ENCODE measurements at regions not wholly inside any gene's neighbourhood (a gene's known extent, or its start where the extent isn't known, plus 50 kb on each side); places are given as distances from the start of the nearest gene placed in this dataset.
A peak's percentile ranks its signal among the peaks of the same experiment; 100 is the strongest.

DNA sequence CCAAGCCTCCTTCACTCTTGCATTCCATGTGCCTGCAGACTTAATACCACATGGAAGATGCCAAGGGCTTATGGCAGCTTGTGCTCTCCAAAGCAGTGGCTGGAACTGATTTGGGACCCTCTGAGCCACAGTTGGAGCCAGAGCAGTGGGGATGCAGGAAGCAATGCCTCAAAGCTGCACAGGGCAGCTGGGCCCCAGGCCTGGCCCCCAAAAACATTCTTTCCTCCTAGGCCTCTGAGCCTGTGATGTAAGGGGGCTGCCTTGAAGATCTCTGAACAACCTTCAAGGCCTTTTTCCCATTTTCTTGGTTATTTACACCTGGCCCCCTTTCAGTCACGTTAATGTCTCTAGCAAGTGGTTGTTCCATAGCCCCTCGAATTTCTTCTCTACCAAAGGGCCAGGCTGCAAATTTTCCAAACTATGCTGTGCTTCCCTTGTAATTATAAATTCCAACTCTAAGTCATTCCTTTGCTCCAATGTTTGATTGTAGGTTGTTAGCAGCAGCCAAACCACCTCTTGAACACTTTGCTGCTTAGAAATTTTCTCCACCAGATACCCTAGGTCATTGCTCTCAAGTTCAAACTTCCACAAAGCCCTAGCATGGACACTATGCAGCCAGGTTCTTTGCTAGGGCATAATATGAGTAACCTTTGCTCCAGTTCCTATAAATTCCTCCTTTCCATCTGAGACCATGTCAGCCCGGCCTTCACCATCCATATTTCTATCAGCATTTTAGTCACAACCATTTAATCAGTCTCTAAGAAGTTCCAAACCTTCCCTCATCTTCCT, 245.0 kb upstream of the RBBP8 start:
- H3K4me3 ChIP-seq: no peak overlapping the region
- no peaks in the 10 kb centered on the region for H3K9me3 ChIP-seq
- H3K27me3 ChIP-seq (ENCODE audit: low read depth): no peaks in the 10 kb centered on the region
- ATAC-seq: no peak
- H3K36me3 ChIP-seq: no peaks in the 10 kb centered on the region
- intact Hi-C loops (cut with DNase I): no loop called here
- no peak for DNase-seq
- peaks cover 7% of the 10 kb centered on the region for H3K4me1 ChIP-seq
- TF ChIP-seq, protein P1, sequence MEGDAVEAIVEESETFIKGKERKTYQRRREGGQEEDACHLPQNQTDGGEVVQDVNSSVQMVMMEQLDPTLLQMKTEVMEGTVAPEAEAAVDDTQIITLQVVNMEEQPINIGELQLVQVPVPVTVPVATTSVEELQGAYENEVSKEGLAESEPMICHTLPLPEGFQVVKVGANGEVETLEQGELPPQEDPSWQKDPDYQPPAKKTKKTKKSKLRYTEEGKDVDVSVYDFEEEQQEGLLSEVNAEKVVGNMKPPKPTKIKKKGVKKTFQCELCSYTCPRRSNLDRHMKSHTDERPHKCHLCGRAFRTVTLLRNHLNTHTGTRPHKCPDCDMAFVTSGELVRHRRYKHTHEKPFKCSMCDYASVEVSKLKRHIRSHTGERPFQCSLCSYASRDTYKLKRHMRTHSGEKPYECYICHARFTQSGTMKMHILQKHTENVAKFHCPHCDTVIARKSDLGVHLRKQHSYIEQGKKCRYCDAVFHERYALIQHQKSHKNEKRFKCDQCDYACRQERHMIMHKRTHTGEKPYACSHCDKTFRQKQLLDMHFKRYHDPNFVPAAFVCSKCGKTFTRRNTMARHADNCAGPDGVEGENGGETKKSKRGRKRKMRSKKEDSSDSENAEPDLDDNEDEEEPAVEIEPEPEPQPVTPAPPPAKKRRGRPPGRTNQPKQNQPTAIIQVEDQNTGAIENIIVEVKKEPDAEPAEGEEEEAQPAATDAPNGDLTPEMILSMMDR (IDR thresholded peaks at IDR 0.05): no peak
- no peak overlapping the region for H3K27ac ChIP-seq

DNA sequence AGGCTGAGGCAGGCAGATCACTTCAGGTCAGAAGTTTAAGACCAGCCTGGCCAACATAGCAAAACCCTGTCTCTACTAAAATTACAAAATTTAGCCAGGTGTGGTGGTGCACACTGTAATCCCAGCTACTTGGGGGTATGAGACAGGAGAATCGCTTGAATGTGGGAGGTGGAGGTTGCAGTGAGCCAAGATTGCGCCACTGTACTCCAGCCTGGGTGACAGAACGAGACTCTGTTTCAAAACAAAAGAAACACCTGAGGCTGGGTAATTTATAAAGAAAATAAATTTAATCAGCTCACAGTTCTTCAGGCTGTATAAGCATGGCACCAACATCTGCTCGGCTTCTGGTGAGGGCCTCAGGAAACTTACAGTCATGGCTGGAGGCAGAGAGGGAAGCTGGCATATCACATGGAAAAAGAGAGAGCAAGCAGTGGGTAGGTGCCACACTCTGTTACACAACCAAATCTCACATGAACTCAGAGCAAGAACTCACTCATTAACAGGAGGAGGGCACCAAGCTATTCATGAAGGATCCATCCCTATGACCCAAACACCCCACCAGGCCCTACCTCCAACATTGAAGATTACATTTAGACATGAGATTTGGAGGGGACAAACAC, 244.1 kb upstream of the RBBP8 start:
- TF ChIP-seq, protein P1 (IDR thresholded peaks at IDR 0.05): no peak
- no peak for ATAC-seq
- H3K9me3 ChIP-seq: no peaks in the 10 kb centered on the region
- no peak overlapping the region for H3K4me3 ChIP-seq
- no peaks in the 10 kb centered on the region for H3K36me3 ChIP-seq
- peaks cover 6% of the 10 kb centered on the region for H3K4me1 ChIP-seq
- DNase-seq: no peak
- intact Hi-C loops (cut with DNase I): no loop called here
- H3K27me3 ChIP-seq (ENCODE audit: low read depth): no peaks in the 10 kb centered on the region
- H3K27ac ChIP-seq: no peak overlapping the region

DNA sequence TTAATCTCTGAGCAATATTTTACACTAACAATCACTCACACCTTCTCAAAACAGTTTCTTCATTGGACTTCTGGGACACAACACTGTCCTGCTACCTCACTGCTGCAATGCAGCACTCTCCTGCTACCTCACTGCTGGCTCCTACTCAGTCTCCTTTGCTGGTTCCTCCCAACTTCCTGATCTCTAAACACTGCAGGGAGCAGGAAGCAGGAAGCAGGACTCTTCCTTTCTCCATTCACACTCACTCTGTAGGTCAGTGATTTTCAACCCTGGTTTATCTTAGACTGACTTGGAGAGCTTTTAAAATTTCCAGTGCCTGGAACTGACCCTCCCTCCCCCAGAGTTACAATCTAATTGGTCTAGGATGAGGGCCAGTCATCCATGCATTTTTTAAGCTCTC, 243.4 kb upstream of the RBBP8 start:
- H3K27me3 ChIP-seq (ENCODE audit: low read depth): no peaks in the 10 kb centered on the region
- ATAC-seq (no peak), DNase-seq (no peak)
- no peaks in the 10 kb centered on the region for H3K9me3 ChIP-seq
- TF ChIP-seq, protein P1 (IDR thresholded peaks at IDR 0.05): no peak
- intact Hi-C loops (cut with DNase I): no loop called here
- peaks cover 6% of the 10 kb centered on the region for H3K4me1 ChIP-seq
- H3K4me3 ChIP-seq: no peak overlapping the region
- no peaks in the 10 kb centered on the region for H3K36me3 ChIP-seq
- no peak overlapping the region for H3K27ac ChIP-seq

DNA sequence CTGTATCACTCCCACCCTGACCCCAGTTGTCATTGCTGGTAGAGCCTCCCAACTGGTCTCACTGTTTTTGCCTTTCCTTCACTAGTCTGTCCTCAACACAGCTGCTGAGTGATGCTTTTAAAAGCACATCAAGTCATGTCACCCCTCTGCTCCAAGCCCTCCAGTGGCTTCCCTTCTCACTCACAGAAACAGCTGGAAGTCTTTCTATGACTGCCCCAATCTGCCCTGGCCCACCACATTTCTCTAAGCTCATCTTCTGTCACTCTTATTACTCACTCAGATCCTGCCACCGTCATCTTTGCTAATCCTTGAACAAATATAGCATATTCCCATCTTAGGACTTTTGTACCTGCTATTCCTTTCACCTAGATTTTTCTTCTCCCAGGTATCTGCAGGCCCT, 242.6 kb upstream of the RBBP8 start:
- Histone ChIP-seq H3K4me1 (peaks cover 6% of the 10 kb centered on the region), H3K9me3 (no peaks in the 10 kb centered on the region), H3K27ac (no peak overlapping the region), H3K36me3 (no peaks in the 10 kb centered on the region), H3K27me3 (ENCODE audit: low read depth) (no peaks in the 10 kb centered on the region), H3K4me3 (no peak overlapping the region)
- intact Hi-C loops (cut with DNase I): no loop called here
- ATAC-seq: peak in 1 of 2 donors; percentile 27
- TF ChIP-seq, protein P1 (IDR thresholded peaks at IDR 0.05): no peak
- no peak for DNase-seq

DNA sequence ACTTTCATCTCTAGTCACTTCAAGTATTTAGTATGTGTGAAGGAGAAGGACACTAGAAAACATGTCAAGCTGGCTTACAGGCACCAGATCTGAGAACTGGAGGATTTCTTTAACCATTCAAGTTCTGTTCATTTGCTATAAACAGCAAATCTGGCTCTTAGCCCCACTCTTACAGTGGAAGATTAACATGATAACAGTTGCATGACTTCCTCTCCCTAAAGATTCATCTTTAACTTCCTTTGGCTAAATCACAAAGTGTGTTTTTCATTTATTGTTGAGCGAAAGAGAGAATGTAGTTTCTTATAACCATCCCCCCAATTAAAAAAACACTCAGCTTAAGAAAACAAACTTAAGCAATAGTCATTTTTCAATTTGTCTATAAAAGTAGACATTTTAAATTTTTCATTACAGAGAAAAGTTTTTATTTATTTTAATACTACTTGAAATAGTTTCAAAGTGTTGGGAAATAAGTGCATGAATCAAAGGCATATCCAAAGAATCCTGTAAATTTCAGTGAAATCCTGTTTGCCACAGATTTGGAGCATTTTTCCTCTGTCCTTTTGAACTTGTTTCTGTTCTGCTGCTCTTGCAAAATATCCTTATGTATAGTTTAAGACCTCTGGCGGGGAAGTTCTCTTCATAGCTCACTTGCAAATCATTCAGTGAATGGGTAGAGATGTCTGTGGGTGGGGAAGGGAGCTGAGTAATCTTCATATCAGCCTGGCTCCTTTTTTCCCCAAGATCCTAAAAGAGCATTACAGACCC, 241.0 kb upstream of the RBBP8 start:
- intact Hi-C loops (cut with DNase I): no loop called here
- no peaks in the 10 kb centered on the region for H3K27me3 ChIP-seq (ENCODE audit: low read depth)
- H3K27ac ChIP-seq: no peak overlapping the region
- ATAC-seq (peak; percentile 24 to 37), DNase-seq (no peak)
- H3K4me1 ChIP-seq: peaks cover 6% of the 10 kb centered on the region
- TF ChIP-seq, protein P1 (IDR thresholded peaks at IDR 0.05): no peak
- H3K36me3 ChIP-seq: no peaks in the 10 kb centered on the region
- H3K4me3 ChIP-seq: no peak overlapping the region
- no peaks in the 10 kb centered on the region for H3K9me3 ChIP-seq
